HCT116 (cell line): ENCODE measurements at regions not wholly inside any gene's neighbourhood (a gene's known extent, or its start where the extent isn't known, plus 50 kb on each side); places are given as distances from the start of the nearest gene placed in this dataset.

Source experiments
- ATAC-seq: fragments of 200-7000 bp; cut with Tn5 transposase; 2 replicates; pipeline ENCODE4 v1.9.1; 2020; ENCODE audit warnings: mild to moderate bottlenecking, moderate library complexity
- BruUV-seq: library from RNA; stranded (reverse); fragments of 400-500 nt; replicated peaks from 2 replicates; lab custom pipeline; 2021; lab: Mats Ljungman, UMichigan
- CTCF ChIA-PET: fragments of 300-600 bp; sonication (Branson Sonifier 250); formaldehyde crosslinking; loops from one replicate; lab custom pipeline; 2021; ENCODE audit warnings: antibody characterized with exemption; lab: Charles Lee
- POLR2A ChIA-PET: fragments of 300-600, 350-600 bp; sonication (Branson Sonifier 250); formaldehyde crosslinking; loops from one replicate; lab custom pipeline; 2021; ENCODE audit warnings: antibody characterized with exemption; lab: Charles Lee
- RAD21 ChIA-PET, 2 experiments: fragments of 300-600 bp; sonication (Branson Sonifier 250); formaldehyde crosslinking; loops; one replicate each; lab custom pipeline; 2023; ENCODE audit warnings: low total read pairs in 2 of 2; ENCODE audit not compliant: uncharacterized antibody in 2 of 2, unreplicated experiment in 2 of 2, low non-redundant PET in 1 of 2; lab: Charles Lee
- DNase-seq: peaks from one replicate; pipeline ENCODE4 v3.0.0-alpha.2; 2010; ENCODE audit warnings: low read depth, low spot score
- H2AFZ ChIP-seq: fragments of 200-600 bp; shearing (Covaris generic), sonication (generic); 2 replicates; pipeline ENCODE4 v1.6.1; 2017; ENCODE audit warnings: low read depth, mixed run types, mixed read lengths, antibody characterized with exemption, low read length; ENCODE audit not compliant: poor library complexity, severe bottlenecking
- H3K27ac ChIP-seq: 2 replicates; pipeline ENCODE4 v1.5.1; 2012; ENCODE audit warnings: low read depth, low read length
- H3K27me3 ChIP-seq: fragments of 200-600 bp; sonication (generic); 2 replicates; pipeline ENCODE4 v1.6.1; 2016; ENCODE audit warnings: mixed run types, low read length, mixed read lengths; ENCODE audit not compliant: insufficient read depth
- H3K36me3 ChIP-seq, 2 experiments: fragments of 200-500 bp in 1 of 2; fragments of 200-600 bp in 1 of 2; sonication (Bioruptor generic) in 1 of 2; sonication (generic) in 1 of 2; 2 replicates each; pipeline versions ENCODE4 v1.5.1 to v1.6.1; 2014 to 2016; ENCODE audit warnings: low read length in 2 of 2, inconsistent platforms in 1 of 2, mixed read lengths in 1 of 2, mixed run types in 1 of 2; ENCODE audit not compliant: insufficient read depth in 2 of 2, control insufficient read depth in 1 of 2
- H3K4me1 ChIP-seq, 2 experiments: fragments of 200-600 bp in 1 of 2; sonication (generic) in 1 of 2; 2 replicates each; pipeline versions ENCODE4 v1.5.1 to v1.6.1; 2012 to 2017; ENCODE audit warnings: low read length in 2 of 2, inconsistent platforms in 1 of 2, mild to moderate bottlenecking in 1 of 2, mixed read lengths in 1 of 2, mixed run types in 1 of 2, moderate library complexity in 1 of 2; ENCODE audit not compliant: insufficient read depth in 2 of 2, control insufficient read depth in 1 of 2
- H3K4me2 ChIP-seq: fragments of 200-600 bp; sonication (generic); 2 replicates; pipeline ENCODE4 v1.6.1; 2017; ENCODE audit warnings: mixed run types, low read length, mixed read lengths
- H3K4me3 ChIP-seq, 2 experiments: fragments of 200-600 bp in 1 of 2; sonication (generic) in 1 of 2; replicated peaks in 1 of 2; 2 replicates each; pipeline ENCODE4 v1.5.1; 2011 to 2016; ENCODE audit warnings: low read length in 2 of 2, control low read depth in 1 of 2, low read depth in 1 of 2, mild to moderate bottlenecking in 1 of 2, mixed read lengths in 1 of 2, mixed run types in 1 of 2
- H3K79me2 ChIP-seq: fragments of 200-600 bp; sonication (generic); 2 replicates; pipeline ENCODE4 v1.6.1; 2017; ENCODE audit warnings: mild to moderate bottlenecking, mixed run types, low read length, moderate library complexity, mixed read lengths; ENCODE audit not compliant: insufficient read depth
- H3K9ac ChIP-seq: fragments of 200-600 bp; sonication (generic); 2 replicates; pipeline ENCODE4 v1.6.1; 2016; ENCODE audit warnings: low read length, mixed read lengths
- H3K9me2 ChIP-seq: fragments of 200-600 bp; sonication (generic), shearing (Covaris generic); 2 replicates; pipeline ENCODE4 v1.6.1; 2017; ENCODE audit warnings: mixed run types, mild to moderate bottlenecking, moderate library complexity; ENCODE audit not compliant: insufficient read depth
- H3K9me3 ChIP-seq, 2 experiments: fragments of 200-500 bp in 1 of 2; fragments of 200-600 bp in 1 of 2; sonication (Bioruptor generic) in 1 of 2; sonication (generic) in 1 of 2; 2 replicates each; pipeline ENCODE4 v1.6.1; 2014 to 2017; ENCODE audit warnings: low read length in 2 of 2, mixed read lengths in 2 of 2, inconsistent platforms in 1 of 2, low read depth in 1 of 2, mild to moderate bottlenecking in 1 of 2, mixed run types in 1 of 2, moderate library complexity in 1 of 2; ENCODE audit not compliant: control insufficient read depth in 1 of 2, insufficient read depth in 1 of 2
- H4K20me1 ChIP-seq: fragments of 200-600 bp; sonication (generic), shearing (Covaris generic); 2 replicates; pipeline ENCODE4 v1.6.1; 2017; ENCODE audit warnings: mixed run types, mild to moderate bottlenecking, moderate library complexity; ENCODE audit not compliant: insufficient read depth
- CEBPB ChIP-seq: IDR thresholded peaks from 2 replicates; pipeline ENCODE4 v1.6.1; 2012; ENCODE audit warnings: low read depth
- EGR1 ChIP-seq: IDR thresholded peaks from 2 replicates; pipeline ENCODE4 v1.6.1; 2012; ENCODE audit warnings: low read depth
- ELF1 ChIP-seq: IDR thresholded peaks from 2 replicates; pipeline ENCODE4 v1.6.1; 2012; ENCODE audit warnings: low read depth, borderline replicate concordance
- FOSL1 ChIP-seq: IDR thresholded peaks from 2 replicates; pipeline ENCODE4 v1.6.1; 2012; ENCODE audit warnings: low read depth
- POLR2A ChIP-seq: IDR thresholded peaks from 2 replicates; pipeline ENCODE4 v1.7.0; 2011; ENCODE audit warnings: borderline replicate concordance; ENCODE audit not compliant: insufficient read depth, insufficient read length; ENCODE audit errors: extremely low read depth
- POLR2AphosphoS5 ChIP-seq: IDR thresholded peaks from 2 replicates; pipeline ENCODE4 v1.6.1; 2011; ENCODE audit warnings: mild to moderate bottlenecking, low read depth, low read length, moderate library complexity
- SIN3A ChIP-seq: IDR thresholded peaks from 2 replicates; pipeline ENCODE4 v1.6.1; 2012; ENCODE audit warnings: low read depth
- SRF ChIP-seq: IDR thresholded peaks from 2 replicates; pipeline ENCODE4 v1.6.1; 2012; ENCODE audit warnings: low read depth
- TCF7L2 ChIP-seq: IDR thresholded peaks from 2 replicates; pipeline ENCODE4 v1.7.0; 2011; ENCODE audit warnings: borderline replicate concordance, inconsistent platforms; ENCODE audit not compliant: insufficient read depth, insufficient read length; ENCODE audit errors: extremely low read depth
- YY1 ChIP-seq: IDR thresholded peaks from 2 replicates; pipeline ENCODE4 v1.6.1; 2011; ENCODE audit warnings: low read length, low read depth, moderate library complexity, mild to moderate bottlenecking; ENCODE audit not compliant: insufficient replicate concordance; ENCODE audit errors: extremely low read depth
- ZNF274 ChIP-seq: fragments of 200-500 bp; sonication (Bioruptor generic); IDR thresholded peaks from 2 replicates; pipeline ENCODE4 v1.6.1; 2014; ENCODE audit warnings: mild to moderate bottlenecking, low read depth, low read length, inconsistent platforms
- intact Hi-C: fragments of 100-400 bp; cut with micrococcal nuclease; formaldehyde crosslinking; loops from 2 replicates; pipeline ENCODE4 v1.10.0; 2022
- TF ChIP-seq, protein P1 (sequence below): IDR thresholded peaks from 2 replicates; pipeline ENCODE4 v1.6.1; 2012
- TF ChIP-seq, protein P2 (sequence below): IDR thresholded peaks from 2 replicates; pipeline ENCODE4 v1.6.1; 2012; ENCODE audit warnings: low read depth
- TF ChIP-seq, protein P3 (sequence below): IDR thresholded peaks from 2 replicates; pipeline ENCODE4 v1.6.1; 2012

DNA sequence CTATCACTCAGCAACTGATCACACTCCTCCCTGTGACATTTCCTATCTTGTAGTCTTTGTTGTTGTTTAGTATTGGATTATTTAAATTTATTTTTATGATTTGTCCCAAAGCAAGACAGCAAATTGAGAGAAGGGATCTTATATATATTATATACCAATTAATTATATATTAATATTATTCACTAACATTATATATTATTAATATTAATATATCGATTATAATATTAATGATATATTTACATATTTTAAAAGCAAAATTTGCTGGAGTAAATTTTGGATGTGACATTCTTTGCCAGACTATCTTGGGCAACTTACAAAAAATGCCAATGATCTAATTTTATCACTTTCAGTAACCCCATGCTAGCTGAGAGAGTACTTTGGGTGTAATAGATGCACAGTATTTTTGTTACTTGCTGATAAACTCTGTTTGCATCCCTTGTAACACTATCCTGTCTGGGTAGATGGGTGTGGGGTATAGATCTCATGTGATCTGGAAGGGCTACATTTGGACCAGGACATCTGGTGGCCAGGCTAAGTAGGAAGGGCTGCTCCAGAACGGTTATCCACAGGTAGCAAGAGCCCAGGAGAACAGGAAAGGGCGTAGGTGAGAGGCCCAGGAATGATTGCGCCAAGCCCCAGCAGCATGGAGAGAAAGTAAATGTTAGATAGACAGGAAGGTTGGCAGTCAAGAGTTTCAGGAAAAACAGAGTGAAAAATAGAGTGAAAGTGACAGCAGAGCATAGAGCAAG lies 608.6 kb upstream of the KIRREL3 start:
- Histone ChIP-seq H3K9me2 (no peaks in the 10 kb centered on the region), H3K36me3 (no peaks in the 10 kb centered on the region), H3K4me2 (no peak overlapping the region), H4K20me1 (no peaks in the 10 kb centered on the region), H3K79me2 (no peaks in the 10 kb centered on the region), H3K27ac (no peak overlapping the region), H3K9me3 (peaks cover 5 to 16% of the 10 kb centered on the region in 2 experiments; a peak in 2 of 4 replicates), H3K4me3 (no peak overlapping the region), H2AFZ (no peak overlapping the region), H3K9ac (no peak overlapping the region), H3K4me1 (no peaks in the 10 kb centered on the region), H3K27me3 (no peaks in the 10 kb centered on the region)
- TF ChIP-seq CEBPB (no peak), ZNF274 (no peak), EGR1 (no peak), TCF7L2 (no peak), POLR2A (no peak), SIN3A (no peak), SRF (no peak), FOSL1 (no peak), YY1 (no peak), POLR2AphosphoS5 (no peak), ELF1 (no peak)
- TF ChIP-seq, protein P1, sequence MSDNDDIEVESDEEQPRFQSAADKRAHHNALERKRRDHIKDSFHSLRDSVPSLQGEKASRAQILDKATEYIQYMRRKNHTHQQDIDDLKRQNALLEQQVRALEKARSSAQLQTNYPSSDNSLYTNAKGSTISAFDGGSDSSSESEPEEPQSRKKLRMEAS, result no peak
- TF ChIP-seq, protein P2, sequence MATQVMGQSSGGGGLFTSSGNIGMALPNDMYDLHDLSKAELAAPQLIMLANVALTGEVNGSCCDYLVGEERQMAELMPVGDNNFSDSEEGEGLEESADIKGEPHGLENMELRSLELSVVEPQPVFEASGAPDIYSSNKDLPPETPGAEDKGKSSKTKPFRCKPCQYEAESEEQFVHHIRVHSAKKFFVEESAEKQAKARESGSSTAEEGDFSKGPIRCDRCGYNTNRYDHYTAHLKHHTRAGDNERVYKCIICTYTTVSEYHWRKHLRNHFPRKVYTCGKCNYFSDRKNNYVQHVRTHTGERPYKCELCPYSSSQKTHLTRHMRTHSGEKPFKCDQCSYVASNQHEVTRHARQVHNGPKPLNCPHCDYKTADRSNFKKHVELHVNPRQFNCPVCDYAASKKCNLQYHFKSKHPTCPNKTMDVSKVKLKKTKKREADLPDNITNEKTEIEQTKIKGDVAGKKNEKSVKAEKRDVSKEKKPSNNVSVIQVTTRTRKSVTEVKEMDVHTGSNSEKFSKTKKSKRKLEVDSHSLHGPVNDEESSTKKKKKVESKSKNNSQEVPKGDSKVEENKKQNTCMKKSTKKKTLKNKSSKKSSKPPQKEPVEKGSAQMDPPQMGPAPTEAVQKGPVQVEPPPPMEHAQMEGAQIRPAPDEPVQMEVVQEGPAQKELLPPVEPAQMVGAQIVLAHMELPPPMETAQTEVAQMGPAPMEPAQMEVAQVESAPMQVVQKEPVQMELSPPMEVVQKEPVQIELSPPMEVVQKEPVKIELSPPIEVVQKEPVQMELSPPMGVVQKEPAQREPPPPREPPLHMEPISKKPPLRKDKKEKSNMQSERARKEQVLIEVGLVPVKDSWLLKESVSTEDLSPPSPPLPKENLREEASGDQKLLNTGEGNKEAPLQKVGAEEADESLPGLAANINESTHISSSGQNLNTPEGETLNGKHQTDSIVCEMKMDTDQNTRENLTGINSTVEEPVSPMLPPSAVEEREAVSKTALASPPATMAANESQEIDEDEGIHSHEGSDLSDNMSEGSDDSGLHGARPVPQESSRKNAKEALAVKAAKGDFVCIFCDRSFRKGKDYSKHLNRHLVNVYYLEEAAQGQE, result no peak
- TF ChIP-seq, protein P3, sequence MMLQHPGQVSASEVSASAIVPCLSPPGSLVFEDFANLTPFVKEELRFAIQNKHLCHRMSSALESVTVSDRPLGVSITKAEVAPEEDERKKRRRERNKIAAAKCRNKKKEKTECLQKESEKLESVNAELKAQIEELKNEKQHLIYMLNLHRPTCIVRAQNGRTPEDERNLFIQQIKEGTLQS, result no peak
- ChIA-PET CTCF (no interaction called here), RAD21 (no interaction called here), POLR2A (no interaction called here)
- DNase-seq (no peak), ATAC-seq (no peak)
- intact Hi-C loops, result no loop called here
- BruUV-seq, result no TSS peak
